ENCODE measurements at regions not wholly inside any gene's neighbourhood (a gene's known extent, or its start where the extent isn't known, plus 50 kb on each side); places are given as distances from the start of the nearest gene placed in this dataset.

DNA sequence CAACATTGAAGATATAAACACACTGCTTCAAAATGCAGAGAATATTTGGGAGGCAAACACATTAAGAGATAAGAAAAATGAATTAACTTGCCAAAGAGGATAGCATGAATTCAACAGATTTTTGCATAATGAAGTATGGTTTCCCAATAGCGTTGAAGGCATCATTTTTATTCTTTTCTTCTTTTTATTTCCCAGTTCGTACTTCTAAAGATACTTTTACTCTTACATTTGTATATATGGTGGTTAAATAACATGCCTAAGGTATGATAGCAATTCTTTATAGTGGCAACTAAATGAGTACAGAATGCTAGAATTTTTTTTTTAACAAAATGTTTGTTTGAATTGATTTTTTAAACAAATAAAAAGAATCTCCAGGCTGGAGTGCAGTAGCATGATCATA is 473.4 kb upstream of the MARCKS start:
- TF ChIP-seq, protein P1, sequence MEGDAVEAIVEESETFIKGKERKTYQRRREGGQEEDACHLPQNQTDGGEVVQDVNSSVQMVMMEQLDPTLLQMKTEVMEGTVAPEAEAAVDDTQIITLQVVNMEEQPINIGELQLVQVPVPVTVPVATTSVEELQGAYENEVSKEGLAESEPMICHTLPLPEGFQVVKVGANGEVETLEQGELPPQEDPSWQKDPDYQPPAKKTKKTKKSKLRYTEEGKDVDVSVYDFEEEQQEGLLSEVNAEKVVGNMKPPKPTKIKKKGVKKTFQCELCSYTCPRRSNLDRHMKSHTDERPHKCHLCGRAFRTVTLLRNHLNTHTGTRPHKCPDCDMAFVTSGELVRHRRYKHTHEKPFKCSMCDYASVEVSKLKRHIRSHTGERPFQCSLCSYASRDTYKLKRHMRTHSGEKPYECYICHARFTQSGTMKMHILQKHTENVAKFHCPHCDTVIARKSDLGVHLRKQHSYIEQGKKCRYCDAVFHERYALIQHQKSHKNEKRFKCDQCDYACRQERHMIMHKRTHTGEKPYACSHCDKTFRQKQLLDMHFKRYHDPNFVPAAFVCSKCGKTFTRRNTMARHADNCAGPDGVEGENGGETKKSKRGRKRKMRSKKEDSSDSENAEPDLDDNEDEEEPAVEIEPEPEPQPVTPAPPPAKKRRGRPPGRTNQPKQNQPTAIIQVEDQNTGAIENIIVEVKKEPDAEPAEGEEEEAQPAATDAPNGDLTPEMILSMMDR (IDR thresholded peaks at IDR 0.05), result no peak
- TF ChIP-seq POLR2A (IDR thresholded peaks at IDR 0.05), result no peak
- TF ChIP-seq EP300 (IDR thresholded peaks at IDR 0.05), result no peak

Measured in ovary (tissue), 3 donors.